Lower leg skin (tissue), 4 donors: ENCODE measurements at regions not wholly inside any gene's neighbourhood (a gene's known extent, or its start where the extent isn't known, plus 50 kb on each side); places are given as distances from the start of the nearest gene placed in this dataset.
A peak's percentile ranks its signal among the peaks of the same experiment; 100 is the strongest.

Experiments
- DNase-seq, 2 donors: peaks; one replicate each; pipeline ENCODE4 v3.0.0-alpha.2; 2019; ENCODE audit warnings: low spot score in 2 of 2
- H3K4me3 ChIP-seq: fragments of 200-600 bp; sonication (generic); 2 replicates; pipeline ENCODE4 v1.5.1; 2017; ENCODE audit warnings: mild to moderate bottlenecking, low read depth; ENCODE audit not compliant: poor library complexity, severe bottlenecking
- CTCF ChIP-seq, 3 donors: fragments of 450-650 bp; IDR thresholded peaks; one replicate each; pipeline ENCODE4 v1.5.1; 2016; ENCODE audit warnings: antibody characterized with exemption in 3 of 3, mild to moderate bottlenecking in 3 of 3, moderate library complexity in 2 of 3
- POLR2A ChIP-seq, 2 donors: fragments of 450-650 bp; IDR thresholded peaks; one replicate each; pipeline ENCODE4 v1.6.1; 2016 to 2017; ENCODE audit warnings: antibody characterized with exemption in 2 of 2, mild to moderate bottlenecking in 1 of 2, moderate library complexity in 1 of 2
- WGBS, 2 donors: methylation state at CpG; one replicate each; pipeline ENCODE4 v1.1.5; 2018; 5-methylcytosine and 5-hydroxymethylcytosine counted together
- intact Hi-C: fragments of 100-400 bp; cut with DNase I; formaldehyde crosslinking; loops from one replicate; pipeline ENCODE4 v1.15.0; 2023; ENCODE audit warnings: low total_unique reads

- no peak for DNase-seq
- 38 to 57% methylated on average over 6 of the region's 6 CpGs for WGBS, 2 donors
- TF ChIP-seq CTCF (IDR thresholded peaks at IDR 0.05) (no peak), POLR2A (IDR thresholded peaks at IDR 0.05) (no peak)
- intact Hi-C loops = no loop called here
- no peak overlapping the region for H3K4me3 ChIP-seq
Observed at GRCh38 chr10:44627591-44628354, 242.9 kb upstream of the CXCL12 start.

GRCh38 chr10:44628921-44629320, 244.0 kb upstream of the CXCL12 start:
- TF ChIP-seq CTCF (IDR thresholded peaks at IDR 0.05) (no peak), POLR2A (IDR thresholded peaks at IDR 0.05) (no peak)
- DNase-seq = peak in 1 of 2 donors; percentile 26
- intact Hi-C loops = no loop called here
- WGBS, 2 donors = 3 to 20% methylated on average over 2 of the region's 2 CpGs
- H3K4me3 ChIP-seq = no peak overlapping the region

- 81% methylated on average over 1 of the region's 1 CpG for WGBS, 2 donors
- TF ChIP-seq POLR2A (IDR thresholded peaks at IDR 0.05) (no peak), CTCF (IDR thresholded peaks at IDR 0.05) (no peak)
- H3K4me3 ChIP-seq = no peak overlapping the region
- DNase-seq = no peak
- intact Hi-C loops = no loop called here
Observed at GRCh38 chr10:44635176-44635575, 250.3 kb upstream of the CXCL12 start.

- intact Hi-C loops = no loop called here
- 66 to 67% methylated on average over 3 of the region's 3 CpGs for WGBS, 2 donors
Observed at GRCh38 chr10:44636625-44637024, 251.7 kb upstream of the CXCL12 start.

GRCh38 chr10:44640429-44640828, 255.5 kb upstream of the CXCL12 start:
- TF ChIP-seq CTCF (IDR thresholded peaks at IDR 0.05) (no peak), POLR2A (IDR thresholded peaks at IDR 0.05) (no peak)
- intact Hi-C loops = no loop called here
- 72 to 75% methylated on average over 7 of the region's 7 CpGs for WGBS, 2 donors
- DNase-seq = no peak
- H3K4me3 ChIP-seq = no peak overlapping the region

More at GRCh38 chr10:44636625-44637024, 251.7 kb upstream of the CXCL12 start:
- no peak overlapping the region for H3K4me3 ChIP-seq
- TF ChIP-seq POLR2A (IDR thresholded peaks at IDR 0.05) = no peak
- no peak for TF ChIP-seq CTCF (IDR thresholded peaks at IDR 0.05)
- DNase-seq = no peak

GRCh38 chr10:44647473-44647872, 262.6 kb upstream of the CXCL12 start:
- DNase-seq = no peak
- TF ChIP-seq POLR2A (IDR thresholded peaks at IDR 0.05) (no peak), CTCF (IDR thresholded peaks at IDR 0.05) (no peak)
- no peak overlapping the region for H3K4me3 ChIP-seq
- intact Hi-C loops = no loop called here
- 72 to 91% methylated on average over 2 of the region's 2 CpGs for WGBS, 2 donors
